Activated T-cell treated with anti-CD3 and anti-CD28 coated beads for 4 hours (primary cell): ENCODE measurements at regions not wholly inside any gene's neighbourhood (a gene's known extent, or its start where the extent isn't known, plus 50 kb on each side); places are given as distances from the start of the nearest gene placed in this dataset.

Experiments used
- DNase-seq: peaks from one replicate; pipeline ENCODE4 v3.0.0-alpha.2; 2020

DNA sequence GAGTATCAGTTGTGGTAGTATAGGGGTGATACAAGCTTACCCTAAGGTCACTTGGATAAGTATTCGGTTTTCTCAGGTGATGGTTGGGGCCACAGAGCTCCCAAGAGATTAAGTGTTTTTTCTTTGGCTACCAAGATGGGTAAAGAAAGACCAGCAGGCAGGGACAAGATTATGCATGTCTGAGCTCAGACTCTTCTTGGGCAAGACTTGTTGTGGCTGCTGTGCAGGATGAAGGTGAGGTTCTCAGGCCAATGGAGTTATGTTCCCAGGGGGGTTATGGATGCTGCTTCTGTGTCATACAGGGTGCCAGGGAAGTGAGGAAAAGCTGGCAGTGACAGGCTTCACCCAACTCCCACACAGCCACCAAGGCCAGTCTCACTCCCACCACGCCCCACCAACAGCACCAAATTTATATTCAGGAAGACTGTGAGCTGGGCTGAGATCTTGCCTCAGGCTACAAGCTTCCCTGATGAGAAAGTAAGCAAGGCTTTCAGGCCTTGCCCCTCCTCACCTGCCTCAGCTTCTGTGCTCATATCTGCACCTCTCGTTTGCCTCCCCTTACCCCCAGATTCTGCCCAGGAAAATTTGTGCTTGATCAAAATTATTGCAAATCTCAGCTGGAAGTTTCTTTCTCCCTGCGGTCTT lies 511.8 kb upstream of the SLITRK1 start:
- DNase-seq: no peak

DNA sequence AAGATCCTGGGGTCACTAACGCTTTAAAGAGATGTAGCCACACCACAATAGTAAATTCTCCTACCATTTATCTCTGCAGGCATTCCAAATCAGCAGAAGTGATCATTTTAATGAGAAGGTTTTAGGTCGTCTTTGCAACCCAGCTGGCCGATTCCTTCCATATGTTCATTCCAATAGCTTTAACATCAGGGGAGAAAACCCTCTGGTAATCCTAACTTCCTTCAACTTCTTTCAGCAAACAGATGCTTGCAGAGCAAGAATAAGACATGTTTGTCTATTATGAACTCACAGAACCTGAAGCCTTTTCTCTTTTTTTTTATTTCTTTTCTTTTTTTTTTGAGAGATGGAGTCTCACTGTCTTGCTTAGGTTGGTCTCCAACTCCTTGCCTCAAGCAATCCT lies 498.6 kb upstream of the SLITRK1 start:
- DNase-seq: no peak

DNA sequence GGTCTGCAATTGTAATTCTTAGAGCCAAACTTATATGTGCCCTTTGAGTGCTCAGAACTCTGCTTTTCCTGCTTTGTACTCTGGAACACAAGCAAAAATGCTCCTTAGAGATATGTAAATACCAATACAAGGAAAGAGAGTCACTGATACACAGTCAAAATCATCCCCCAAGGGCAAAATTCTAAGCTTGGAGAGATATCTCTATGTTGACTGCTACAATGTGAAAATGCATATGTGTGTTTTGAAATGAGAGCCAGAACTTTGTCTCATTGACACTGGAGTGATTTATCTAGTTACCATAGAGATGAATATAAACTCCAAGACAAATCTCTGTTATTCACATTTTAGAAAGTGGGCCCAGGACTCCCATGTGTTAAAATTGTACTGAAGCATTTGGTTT lies 494.8 kb upstream of the SLITRK1 start:
- no peak for DNase-seq

DNA sequence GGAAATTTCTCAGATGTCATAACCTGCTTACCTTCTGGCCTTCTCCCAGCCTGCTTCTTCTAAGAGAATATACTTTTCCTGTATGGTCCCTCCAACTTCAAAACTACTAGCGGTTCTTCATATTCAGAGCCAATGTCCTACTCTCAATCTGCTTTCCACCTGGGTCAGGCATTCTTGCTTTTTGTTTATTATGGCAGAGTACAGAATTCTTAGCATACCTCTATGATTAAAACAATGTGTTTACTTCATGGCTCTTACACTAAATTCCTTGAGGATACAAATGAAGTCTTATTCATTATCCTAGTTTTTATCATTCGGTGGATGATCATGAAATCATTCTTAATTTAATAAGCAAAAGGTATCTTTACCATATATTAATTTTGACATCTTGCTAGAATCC lies 484.2 kb upstream of the SLITRK1 start:
- DNase-seq: no peak

DNA sequence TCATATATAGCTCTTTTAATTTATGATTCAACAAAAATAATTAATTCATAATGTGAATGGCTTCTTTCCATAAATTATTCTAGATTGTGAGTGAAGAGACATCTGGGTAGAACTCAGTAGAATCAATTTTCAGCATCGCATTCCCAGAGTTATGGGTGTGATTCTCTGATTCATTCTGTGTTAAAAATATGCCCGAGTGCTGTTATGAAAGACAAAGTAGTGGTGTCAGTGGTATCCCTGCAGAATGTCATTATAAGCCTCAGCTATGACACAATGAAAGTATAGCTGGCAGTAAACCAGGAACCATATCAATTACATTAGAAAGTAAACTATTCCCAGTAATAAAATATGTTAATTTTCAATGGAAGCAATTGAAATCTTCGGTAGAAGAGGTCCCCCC lies 480.5 kb upstream of the SLITRK1 start:
- no peak for DNase-seq

DNA sequence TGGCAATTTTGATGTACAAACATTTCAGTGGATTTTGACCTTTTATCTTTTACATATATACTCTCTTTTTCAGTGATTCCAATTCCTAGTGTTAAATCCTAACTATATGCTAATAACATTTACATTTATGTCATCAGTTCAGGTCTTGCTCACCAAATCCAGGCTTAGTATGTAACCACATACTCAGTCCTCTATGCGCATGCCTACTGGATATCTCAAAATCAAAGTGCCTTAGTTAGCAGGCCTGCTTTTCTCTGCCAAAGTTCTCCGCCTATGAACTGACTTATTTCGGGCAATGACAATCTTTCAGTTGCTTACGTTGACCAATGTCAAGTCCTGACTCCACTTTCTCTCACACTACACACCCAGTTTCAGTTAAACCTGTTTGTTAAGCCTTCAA lies 478.5 kb upstream of the SLITRK1 start:
- no peak for DNase-seq

DNA sequence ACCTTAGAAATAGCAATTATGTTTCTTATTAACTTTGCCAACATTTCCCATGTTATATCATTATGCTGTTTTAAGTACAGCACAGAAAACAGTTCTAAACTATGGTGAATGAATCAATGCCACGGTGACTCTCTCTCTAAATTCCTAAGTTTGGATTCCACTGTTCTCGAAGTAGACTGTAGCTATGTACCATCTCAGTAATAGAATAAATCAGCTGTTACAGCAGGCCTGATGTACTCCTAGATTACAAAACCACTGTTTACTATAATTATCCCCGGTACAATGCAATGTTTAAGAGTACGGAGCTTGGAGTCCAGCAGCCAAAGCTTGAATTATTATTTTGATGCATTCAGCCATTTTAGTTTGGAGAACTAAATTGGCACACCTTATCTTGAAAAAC lies 476.3 kb upstream of the SLITRK1 start:
- no peak for DNase-seq

DNA sequence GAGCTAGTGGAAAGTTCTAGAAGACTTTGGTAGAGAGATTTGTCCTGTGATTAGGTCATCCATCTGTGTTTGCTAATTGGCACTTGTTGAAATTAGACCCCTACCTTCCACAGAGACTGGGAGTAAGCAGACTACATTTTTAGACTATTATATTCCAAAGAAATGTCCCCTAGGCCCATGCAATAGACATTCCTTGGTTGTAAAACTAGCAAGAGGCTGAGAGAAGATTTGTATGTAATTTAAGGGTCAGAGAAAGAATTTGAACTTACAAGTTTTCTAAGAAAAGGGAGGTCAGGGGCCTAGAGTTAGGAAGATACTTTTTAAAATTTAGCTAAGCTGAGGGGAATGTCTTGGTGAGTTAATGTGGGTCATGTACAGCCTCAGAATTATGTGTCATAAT lies 470.7 kb upstream of the SLITRK1 start:
- no peak for DNase-seq

DNA sequence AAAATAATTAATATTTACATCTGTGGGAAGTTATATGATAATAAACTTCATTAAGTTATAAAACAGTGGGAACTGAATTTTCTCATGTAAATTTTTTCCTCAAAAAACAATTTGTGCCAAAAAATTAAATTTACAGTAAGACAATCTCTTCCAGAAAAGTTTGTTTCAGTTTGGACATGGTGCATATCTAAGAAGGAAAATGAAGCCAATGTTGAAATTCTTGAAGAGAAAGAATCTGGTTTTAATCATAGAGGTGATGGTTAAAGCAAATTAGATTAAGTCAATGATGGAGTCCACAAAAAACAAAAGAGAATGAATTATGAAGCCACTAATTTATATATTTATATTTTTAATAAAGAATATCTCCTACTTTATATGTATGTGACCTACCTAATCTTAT lies 457.2 kb upstream of the SLITRK1 start:
- DNase-seq: no peak

DNA sequence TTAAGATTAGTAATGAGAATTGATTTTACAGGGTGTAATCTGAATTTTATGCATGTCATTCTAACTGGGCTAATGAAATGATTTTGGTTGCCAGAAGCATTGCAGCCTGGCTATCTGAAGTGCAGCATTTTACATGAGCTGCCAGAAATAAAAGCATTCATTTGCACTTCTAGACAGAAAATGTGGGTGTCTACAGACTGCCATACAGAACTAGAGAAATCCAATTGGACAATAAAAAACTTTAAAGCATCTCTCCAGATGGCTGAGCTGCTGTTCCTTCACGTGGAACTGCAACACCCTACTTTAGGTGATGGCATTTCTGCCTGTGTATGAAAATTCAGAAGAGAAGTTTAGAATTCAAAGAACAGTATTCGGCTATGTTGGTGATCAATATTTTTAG lies 450.1 kb upstream of the SLITRK1 start:
- DNase-seq: no peak

DNA sequence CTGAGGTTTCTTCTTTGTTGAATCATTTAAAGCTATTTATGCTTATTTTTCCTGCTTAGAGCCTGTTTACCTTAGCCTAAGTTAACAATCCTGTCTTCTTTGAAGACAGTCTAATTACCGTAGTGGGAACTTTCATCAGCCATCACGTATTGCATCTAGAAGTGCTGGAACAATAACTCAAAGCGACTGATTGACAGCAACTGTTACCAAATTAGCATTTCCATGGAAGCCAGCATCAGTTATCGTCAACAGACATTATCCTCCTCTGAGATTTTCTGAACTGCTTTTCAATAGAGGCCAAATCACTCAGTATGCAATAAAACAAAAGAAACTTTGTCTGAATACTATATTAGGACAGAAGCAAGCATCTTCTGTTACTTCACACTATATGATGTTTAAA lies 433.3 kb upstream of the SLITRK1 start:
- DNase-seq: no peak

DNA sequence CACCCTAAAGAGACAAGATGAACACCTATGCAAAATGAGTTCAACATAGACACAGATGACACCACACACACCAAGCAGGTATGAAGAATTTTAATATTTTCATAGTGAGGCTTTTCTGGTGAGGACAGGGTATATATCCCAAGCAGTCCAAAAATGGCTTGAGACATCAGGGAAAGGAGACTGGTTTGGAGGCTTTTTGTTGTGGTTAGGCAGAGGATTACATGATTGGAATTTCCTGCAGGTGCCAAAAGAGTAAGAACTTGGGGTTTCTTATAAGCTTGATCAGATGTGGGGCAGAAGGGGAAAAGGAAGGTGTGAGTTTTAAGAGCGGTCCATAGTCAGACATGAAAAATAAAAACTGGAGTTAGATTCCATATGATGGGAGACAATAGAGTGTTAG lies 420.8 kb upstream of the SLITRK1 start:
- DNase-seq: no peak

DNA sequence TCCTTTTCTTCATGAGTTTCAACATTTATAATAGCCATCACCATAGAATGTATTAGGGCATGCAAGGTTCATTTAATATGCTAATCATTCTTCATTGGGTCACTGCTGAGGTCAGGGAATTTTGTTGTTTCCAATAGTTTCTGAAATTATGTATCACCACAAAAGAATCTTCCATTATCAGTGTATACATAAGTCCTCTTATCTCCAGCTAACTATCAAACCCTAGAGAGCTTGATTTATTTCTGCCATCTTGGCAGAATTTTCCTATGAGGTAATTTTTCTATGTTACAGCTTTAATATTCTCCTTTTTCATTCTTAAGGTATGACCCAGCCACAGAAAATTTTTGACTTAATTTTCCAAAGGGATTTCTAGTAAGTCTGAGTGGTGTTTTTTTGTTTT lies 415.0 kb upstream of the SLITRK1 start:
- no peak for DNase-seq

DNA sequence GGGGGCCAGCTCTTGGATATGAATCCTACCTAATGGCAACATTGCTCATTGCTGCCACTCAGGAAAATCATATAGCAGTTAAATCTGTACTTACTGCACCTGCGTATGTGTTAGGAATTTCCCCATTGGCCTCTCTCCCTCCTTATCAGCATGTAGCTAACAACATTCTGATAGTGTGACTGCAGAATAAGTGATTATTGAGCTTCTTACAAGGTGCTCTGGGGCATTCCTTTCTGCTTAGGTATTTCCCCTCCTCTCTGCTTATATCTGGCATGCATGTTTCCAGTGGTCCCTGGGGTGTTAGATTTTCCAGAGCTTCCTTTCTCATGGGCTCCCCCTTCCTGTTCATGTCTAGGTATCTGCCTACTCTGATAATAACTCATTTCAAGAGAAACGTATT lies 414.1 kb upstream of the SLITRK1 start:
- DNase-seq: no peak

DNA sequence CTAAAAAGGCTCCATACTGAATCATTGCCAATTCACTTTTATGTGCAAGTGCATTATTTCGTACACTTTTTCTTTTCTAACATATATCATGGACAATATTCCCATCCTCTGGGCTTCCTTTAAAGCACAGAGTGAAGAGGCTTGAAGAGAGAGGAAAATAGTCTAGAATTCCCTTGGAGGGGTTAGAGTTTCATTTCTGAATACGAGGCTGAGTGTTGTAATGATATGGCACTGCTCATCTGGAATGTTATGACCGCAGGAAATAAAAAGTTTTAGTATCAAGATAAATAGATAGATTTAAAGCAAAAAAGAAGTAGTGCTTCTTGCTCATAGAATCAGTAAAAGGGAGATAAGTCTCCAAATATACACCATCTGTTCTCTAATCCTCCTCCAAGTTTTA lies 412.3 kb upstream of the SLITRK1 start:
- no peak for DNase-seq

DNA sequence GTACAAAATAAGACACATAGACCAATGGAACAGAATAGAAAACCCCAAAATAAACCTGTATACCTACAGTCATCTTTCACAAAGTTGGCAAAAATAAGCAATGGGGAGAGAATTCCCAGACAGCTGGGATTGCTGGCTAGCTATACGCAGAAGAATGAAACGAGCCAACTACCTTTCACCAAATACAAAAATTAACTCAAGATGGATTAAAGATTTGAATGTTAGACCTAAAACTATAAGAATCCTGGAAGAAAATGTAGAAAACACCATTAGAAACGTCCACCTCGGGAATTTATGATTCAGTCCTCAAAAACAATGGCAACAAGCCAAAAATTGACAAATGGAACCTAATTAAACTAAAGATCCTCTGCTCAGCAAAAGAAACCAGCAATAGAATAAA lies 408.1 kb upstream of the SLITRK1 start:
- no peak for DNase-seq

DNA sequence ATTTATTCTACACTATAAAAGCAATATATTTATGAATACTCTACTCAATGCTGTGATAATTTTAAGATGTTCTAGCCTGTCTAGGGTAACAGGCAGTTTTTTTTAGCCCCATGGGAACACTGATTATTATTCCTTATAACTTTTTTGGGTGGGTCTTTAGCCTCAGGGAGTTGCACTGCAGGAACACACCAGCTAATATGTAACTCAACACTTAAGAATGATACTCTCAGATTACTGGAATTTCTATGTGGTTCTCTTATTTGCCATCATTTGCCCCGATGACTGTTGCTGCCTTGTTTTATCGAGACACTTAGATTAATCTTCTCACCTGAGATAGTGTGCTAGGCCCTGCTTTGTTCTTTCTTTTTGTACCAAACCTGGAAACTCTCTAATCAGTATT lies 396.9 kb upstream of the SLITRK1 start:
- no peak for DNase-seq

DNA sequence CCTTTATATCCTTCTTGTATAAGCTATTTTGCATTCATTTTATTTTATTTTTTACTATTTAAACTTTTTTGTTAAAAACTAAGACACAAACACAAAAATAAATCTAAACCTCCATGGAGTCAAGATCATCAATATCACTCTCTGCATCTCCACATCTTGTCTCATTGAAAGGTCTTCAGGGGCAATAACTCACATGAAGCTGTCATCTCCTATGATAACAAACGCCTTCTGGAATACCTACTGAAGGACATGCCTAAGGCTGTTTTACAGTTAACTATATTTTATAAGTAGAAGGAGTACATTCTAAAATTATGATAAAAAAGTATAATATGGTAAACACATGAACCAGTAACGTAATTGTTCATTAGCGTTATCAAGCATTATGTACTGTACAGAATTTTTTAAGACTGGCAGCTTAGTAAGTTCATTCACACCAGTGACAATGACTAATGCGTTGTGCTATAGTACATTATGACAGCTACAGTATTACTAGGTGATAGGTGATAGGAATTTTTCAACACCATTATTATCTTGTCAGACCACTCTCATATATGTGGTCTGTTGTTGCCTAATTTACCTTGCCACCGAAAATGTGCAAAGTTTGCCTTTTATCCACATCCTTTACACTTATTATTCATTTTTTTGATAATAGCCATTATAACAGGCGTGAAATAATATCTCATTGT lies 390.7 kb upstream of the SLITRK1 start:
- DNase-seq: no peak

DNA sequence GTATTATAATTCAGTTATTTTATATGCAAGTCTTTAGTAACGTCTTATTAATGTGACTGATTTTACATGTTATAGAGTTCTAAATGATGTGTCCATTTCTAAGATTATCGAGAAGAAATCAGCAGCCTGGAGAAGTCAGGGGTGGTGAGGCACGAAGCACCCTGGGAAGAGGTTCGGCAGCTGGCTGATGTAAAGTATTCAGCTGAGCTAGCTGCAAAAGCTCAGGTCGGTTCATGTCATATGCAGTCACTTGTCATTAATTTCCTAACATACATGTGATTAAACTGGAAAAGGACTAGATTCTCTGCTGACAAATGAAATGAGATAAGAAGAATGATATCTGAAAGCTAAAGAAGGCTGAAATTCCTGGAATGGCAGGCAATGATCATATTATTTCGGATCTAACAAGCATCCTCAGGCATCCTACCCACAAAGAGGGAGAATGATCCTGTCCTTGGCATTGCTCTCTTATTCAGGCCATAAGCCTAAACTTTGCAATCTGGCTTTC lies 383.0 kb upstream of the SLITRK1 start:
- no peak for DNase-seq

DNA sequence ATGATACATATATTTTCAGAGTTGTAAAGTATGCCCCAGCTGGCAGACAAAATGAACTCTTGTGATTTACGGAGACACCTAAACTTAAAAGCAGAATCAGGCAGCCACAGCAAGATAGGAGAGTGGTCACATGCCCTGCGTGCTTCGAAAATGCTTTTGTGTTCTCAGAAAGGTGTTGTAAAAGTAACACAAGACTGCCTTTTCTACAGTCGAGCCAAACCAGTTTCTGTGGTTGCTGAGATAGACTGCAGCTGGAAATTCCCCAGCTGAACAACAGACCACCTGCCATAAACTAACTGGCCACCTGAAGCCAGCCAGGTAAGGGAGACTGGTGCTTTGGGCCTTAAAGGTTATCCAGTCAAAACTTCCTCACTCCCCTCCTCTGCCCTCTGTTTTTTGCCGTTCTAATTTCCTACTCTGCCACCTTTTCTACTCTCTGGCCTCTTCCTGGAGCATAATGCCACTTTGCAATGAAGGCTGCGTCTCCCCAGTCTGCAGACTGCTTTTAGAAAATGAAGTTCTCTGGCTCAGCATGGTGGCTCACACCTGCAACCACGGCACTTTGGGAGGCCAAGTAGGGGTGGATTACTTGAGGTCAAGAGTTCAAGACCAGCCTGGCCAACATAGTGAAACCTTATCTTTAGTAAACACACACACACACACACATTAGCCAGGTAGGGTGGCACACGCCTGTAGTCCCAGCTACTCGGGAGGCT lies 381.2 kb upstream of the SLITRK1 start:
- DNase-seq: no peak

DNA sequence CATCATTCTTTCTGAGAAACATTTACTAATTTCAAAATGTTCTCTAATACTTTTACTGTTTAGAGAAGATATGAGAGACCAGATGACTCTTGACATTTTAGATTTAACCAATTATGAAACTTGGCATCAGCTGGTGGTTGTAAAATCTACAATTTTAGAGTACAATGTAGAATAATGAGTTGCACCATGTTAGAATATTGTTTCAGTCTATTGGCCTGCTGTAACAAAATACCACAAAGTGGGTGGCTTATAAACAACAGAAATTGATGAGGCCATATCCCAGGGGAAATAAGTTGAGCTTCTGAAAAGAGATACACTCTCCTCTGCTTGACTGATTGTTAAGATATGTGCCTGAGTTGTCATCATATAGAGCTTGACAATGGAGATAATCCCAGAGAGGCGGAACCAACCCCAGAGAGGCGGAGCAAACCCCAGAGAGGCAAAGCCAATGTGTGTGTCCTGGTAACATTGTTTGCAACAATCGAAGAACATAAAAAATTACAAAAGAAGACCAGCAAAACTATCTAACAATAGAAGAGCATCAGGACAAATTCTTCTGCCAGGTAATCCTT lies 373.0 kb upstream of the SLITRK1 start:
- no peak for DNase-seq

DNA sequence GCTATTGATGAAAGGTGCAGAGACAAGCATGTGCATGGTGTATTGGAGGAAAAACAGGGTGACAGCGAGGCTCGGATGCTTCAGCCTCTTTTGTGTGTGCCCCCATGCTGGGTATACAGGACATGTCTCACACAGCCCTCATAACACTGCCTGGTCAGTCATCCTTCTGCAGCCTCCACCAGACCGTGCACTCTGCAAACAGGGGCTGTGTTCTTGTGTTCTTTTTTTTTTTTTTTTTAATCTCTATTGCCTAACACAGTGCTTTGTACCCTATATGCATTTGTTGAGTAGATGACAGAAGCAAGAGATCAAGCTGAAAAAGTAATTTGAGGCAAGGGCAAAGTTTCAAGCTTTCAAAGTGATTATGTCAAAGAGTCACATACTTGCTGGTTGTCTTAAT lies 367.2 kb upstream of the SLITRK1 start:
- DNase-seq: no peak

DNA sequence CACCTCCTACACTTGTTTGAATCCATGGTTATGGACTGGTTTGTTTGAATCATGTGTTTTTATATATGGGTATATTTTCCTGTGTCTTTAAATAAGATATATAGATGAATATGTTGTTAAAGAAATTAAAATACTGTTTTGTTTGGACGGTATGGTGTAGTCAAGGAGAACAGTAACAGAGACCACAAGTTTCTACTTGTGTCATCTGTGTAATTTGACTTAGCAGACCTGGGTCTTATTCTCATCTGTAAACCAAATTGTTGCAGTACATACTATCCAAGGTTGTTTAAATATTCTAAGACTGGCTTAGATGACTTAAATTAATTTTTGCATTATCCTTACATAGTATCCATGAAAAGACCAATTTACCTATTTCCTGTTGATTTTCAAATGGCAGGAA lies 361.1 kb upstream of the SLITRK1 start:
- DNase-seq: no peak

DNA sequence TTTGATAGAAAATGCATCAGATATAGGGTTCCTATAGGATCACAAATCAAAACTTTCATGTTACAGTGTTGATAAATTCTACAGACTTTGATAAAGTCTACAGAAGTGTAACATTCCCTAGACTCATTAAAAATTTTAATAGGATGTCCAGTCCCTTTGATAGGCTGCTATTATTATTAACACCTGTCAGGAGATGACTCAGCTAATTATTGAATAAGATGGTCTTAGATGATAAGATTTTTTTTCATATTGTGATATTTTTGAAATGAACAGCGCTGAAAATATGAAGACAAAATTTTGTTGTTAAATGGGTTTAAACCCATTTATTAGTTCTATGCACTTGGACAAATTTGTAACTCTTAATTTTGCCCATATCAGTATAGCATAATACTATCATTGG lies 356.8 kb upstream of the SLITRK1 start:
- no peak for DNase-seq
